IMR-90 (cell line): ENCODE measurements at regions not wholly inside any gene's neighbourhood (a gene's known extent, or its start where the extent isn't known, plus 50 kb on each side); places are given as distances from the start of the nearest gene placed in this dataset.

Source experiments
- ATAC-seq: fragments of 200-7000 bp; cut with Tn5 transposase; 2 replicates; pipeline ENCODE4 v1.9.1; 2020; ENCODE audit warnings: low read depth, mild to moderate bottlenecking, moderate library complexity
- BruUV-seq: library from RNA; stranded (reverse); fragments of 400-500 nt; replicated peaks from 2 replicates; lab custom pipeline; 2021; lab: Mats Ljungman, UMichigan
- CTCF ChIA-PET: fragments of 300-600 bp; formaldehyde crosslinking; extraction: SDS; loops from one replicate; lab custom pipeline; 2021; ENCODE audit warnings: antibody characterized with exemption; lab: Yijun Ruan, JAX
- POLR2A ChIA-PET: fragments of 300-600 bp; sonication (Branson Sonifier 250); formaldehyde crosslinking; loops from one replicate; lab custom pipeline; 2022; ENCODE audit warnings: antibody characterized with exemption; ENCODE audit not compliant: unreplicated experiment; lab: Charles Lee
- DNase-seq: peaks from one replicate; pipeline ENCODE4 v3.0.0; 2013
- H2AFZ ChIP-seq: replicated peaks from 2 replicates; pipeline ENCODE3; 2013; ENCODE audit warnings: low read length, mild to moderate bottlenecking; ENCODE audit not compliant: poor library complexity
- H2AK5ac ChIP-seq: 2 replicates; pipeline ENCODE4 v1.6.1; 2013; ENCODE audit warnings: low read depth, low read length, inconsistent platforms
- H2AK9ac ChIP-seq: replicated peaks from 2 replicates; pipeline ENCODE3; 2013; ENCODE audit warnings: mild to moderate bottlenecking, low read depth, low read length, moderate library complexity; ENCODE audit not compliant: poor library complexity
- H2BK120ac ChIP-seq: 2 replicates; pipeline ENCODE4 v1.6.1; 2013; ENCODE audit warnings: low read depth, low read length, inconsistent platforms
- H2BK15ac ChIP-seq: 3 replicates; pipeline ENCODE4 v1.6.1; 2013; ENCODE audit warnings: low read depth, low read length, inconsistent platforms
- H2BK20ac ChIP-seq: 2 replicates; pipeline ENCODE4 v1.6.1; 2013; ENCODE audit warnings: low read depth, mild to moderate bottlenecking, inconsistent platforms, low read length, moderate library complexity
- H2BK5ac ChIP-seq: 2 replicates; pipeline ENCODE4 v1.6.1; 2013; ENCODE audit warnings: mild to moderate bottlenecking, low read depth, low read length, inconsistent platforms; ENCODE audit not compliant: poor library complexity, severe bottlenecking
- H3K14ac ChIP-seq: replicated peaks from 2 replicates; pipeline ENCODE4 v1.6.1; 2013; ENCODE audit warnings: low read depth, low read length, inconsistent platforms
- H3K18ac ChIP-seq: 2 replicates; pipeline ENCODE4 v1.6.1; 2013; ENCODE audit warnings: low read depth, low read length, control low read depth
- H3K23ac ChIP-seq: 2 replicates; pipeline ENCODE4 v1.6.1; 2013; ENCODE audit warnings: low read depth, low read length, inconsistent platforms
- H3K27ac ChIP-seq: 2 replicates; pipeline ENCODE4 v1.5.1; 2013; ENCODE audit warnings: mild to moderate bottlenecking, control low read depth, low read length; ENCODE audit not compliant: insufficient read depth
- H3K27me3 ChIP-seq: 2 replicates; pipeline ENCODE4 v1.6.1; 2013; ENCODE audit warnings: low read length; ENCODE audit not compliant: control insufficient read depth, insufficient read depth
- H3K36me3 ChIP-seq: 2 replicates; pipeline ENCODE4 v1.6.1; 2013; ENCODE audit warnings: low read length, mixed read lengths; ENCODE audit not compliant: control insufficient read depth, insufficient read depth
- H3K4ac ChIP-seq: 2 replicates; pipeline ENCODE4 v1.6.1; 2013; ENCODE audit warnings: low read depth, low read length, inconsistent platforms
- H3K4me1 ChIP-seq: 2 replicates; pipeline ENCODE4 v1.6.1; 2013; ENCODE audit warnings: low read length, mixed read lengths; ENCODE audit not compliant: control insufficient read depth, insufficient read depth
- H3K4me2 ChIP-seq: 2 replicates; pipeline ENCODE4 v1.6.1; 2013; ENCODE audit warnings: low read depth, mild to moderate bottlenecking, control low read depth, low read length, moderate library complexity
- H3K4me3 ChIP-seq: 2 replicates; pipeline ENCODE4 v1.5.1; 2013; ENCODE audit warnings: low read depth, mild to moderate bottlenecking, control low read depth, low read length, moderate library complexity; ENCODE audit not compliant: insufficient read depth
- H3K56ac ChIP-seq: 2 replicates; pipeline ENCODE4 v1.6.1; 2013; ENCODE audit warnings: low read length, inconsistent platforms; ENCODE audit not compliant: insufficient read depth; ENCODE audit errors: extremely low read depth
- H3K79me1 ChIP-seq, 2 experiments: 2 replicates each; pipeline ENCODE4 v1.6.1; 2013; ENCODE audit warnings: low read length in 2 of 2, inconsistent platforms in 1 of 2, low read depth in 1 of 2
- H3K9ac ChIP-seq: 2 replicates; pipeline ENCODE4 v1.6.1; 2013; ENCODE audit warnings: low read depth, low read length, control low read depth
- H3K9me1 ChIP-seq: 2 replicates; pipeline ENCODE4 v1.6.1; 2013; ENCODE audit warnings: low read length, inconsistent platforms; ENCODE audit not compliant: insufficient read depth
- H3K9me3 ChIP-seq: 2 replicates; pipeline ENCODE4 v1.6.1; 2013; ENCODE audit warnings: low read length; ENCODE audit not compliant: control insufficient read depth, insufficient read depth
- H4K20me1 ChIP-seq: 2 replicates; pipeline ENCODE4 v1.6.1; 2013; ENCODE audit warnings: low read length, inconsistent platforms; ENCODE audit not compliant: insufficient read depth
- H4K5ac ChIP-seq: 2 replicates; pipeline ENCODE4 v1.6.1; 2013; ENCODE audit warnings: mild to moderate bottlenecking, low read depth, low read length, control low read depth
- H4K8ac ChIP-seq, 2 experiments: 2 replicates each; pipeline ENCODE4 v1.6.1; 2013; ENCODE audit warnings: low read depth in 2 of 2, low read length in 2 of 2, control low read depth in 1 of 2, inconsistent platforms in 1 of 2
- H4K91ac ChIP-seq: 2 replicates; pipeline ENCODE4 v1.6.1; 2013; ENCODE audit warnings: low read depth, low read length, inconsistent platforms; ENCODE audit not compliant: insufficient read depth
- CEBPB ChIP-seq: IDR thresholded peaks from 2 replicates; pipeline ENCODE4 v1.6.1; 2012; ENCODE audit warnings: low read depth, low read length, improper control_type of control experiment
- MAFK ChIP-seq: IDR thresholded peaks from 2 replicates; pipeline ENCODE4 v1.6.1; 2012; ENCODE audit warnings: low read depth, low read length, improper control_type of control experiment
- SMC3 ChIP-seq: fragments of 150-350 bp; IDR thresholded peaks from 2 replicates; pipeline ENCODE4 v1.6.1; 2016; ENCODE audit warnings: low read depth, mild to moderate bottlenecking, antibody characterized with exemption, low read length, moderate library complexity
- USF2 ChIP-seq: fragments of 150-350 bp; IDR thresholded peaks from 2 replicates; pipeline ENCODE4 v1.6.1; 2017; ENCODE audit warnings: mild to moderate bottlenecking, antibody characterized with exemption, low read length, low read depth
- WGBS, 2 experiments: methylation state at CpG; one replicate each; pipeline versions ENCODE4 v1.1.5 to v1.1.7; 2013; ENCODE audit warnings: missing lambda C conversion rate in 2 of 2; ENCODE audit not compliant: insufficient read length in 1 of 2; ENCODE audit errors: extremely low coverage in 2 of 2; 5-methylcytosine and 5-hydroxymethylcytosine counted together
- dilution Hi-C: fragments of 300-500 bp; cut with HindIII; formaldehyde crosslinking; loops from one replicate; pipeline ENCODE4 v1.14.3; 2018; ENCODE audit warnings: low sequenced_read_pairs; ENCODE audit not compliant: unreplicated experiment
- in situ Hi-C: fragments of 300-500 bp; cut with MboI; formaldehyde crosslinking; loops from 3 replicates; pipeline ENCODE4 v1.14.3; 2019; ENCODE audit warnings: low sequenced_read_pairs, inconsistent platforms, mixed read lengths
- intact Hi-C: fragments of 100-400 bp; cut with micrococcal nuclease; formaldehyde crosslinking; loops from 2 replicates; pipeline ENCODE4 v1.10.0; 2022

GRCh38 chr18:71798986-71799673 is 745.0 kb downstream of the CBLN2 start:
- H4K20me1 ChIP-seq: no peaks in the 10 kb centered on the region
- no peaks in the 10 kb centered on the region for H3K4me1 ChIP-seq
- DNase-seq (peak; percentile 77), ATAC-seq (no peak)
- no peak overlapping the region for H3K9ac ChIP-seq
- POLR2A ChIA-PET: no interaction called here
- H3K9me3 ChIP-seq: peaks cover 3% of the 10 kb centered on the region; the same call in 1 of the 2 replicates
- no peak overlapping the region for H4K5ac ChIP-seq
- no peak overlapping the region for H3K4me3 ChIP-seq
- 0% methylated on average over 1 of the region's 6 CpGs; no CpG with 5 or more reads in 1 of the 2 experiments for WGBS, 2 experiments
- BruUV-seq: no TSS peak
- no peaks in the 10 kb centered on the region for H3K27me3 ChIP-seq
- H3K4ac ChIP-seq: no peak overlapping the region
- no peaks in the 10 kb centered on the region for H3K79me1 ChIP-seq
- no peak overlapping the region for H2BK5ac ChIP-seq
- H2AK5ac ChIP-seq: no peak overlapping the region
- no peak overlapping the region for H2BK15ac ChIP-seq
- H4K8ac ChIP-seq: no peak overlapping the region
- H4K91ac ChIP-seq: no peak overlapping the region
- H3K9me1 ChIP-seq: no peaks in the 10 kb centered on the region
- dilution Hi-C loops: no loop called here
- H3K14ac ChIP-seq: no peak overlapping the region
- CTCF ChIA-PET: no interaction called here
- in situ Hi-C loops: no loop called here
- H2AFZ ChIP-seq: no peak overlapping the region
- no peak overlapping the region for H2BK20ac ChIP-seq
- no peak overlapping the region for H3K27ac ChIP-seq
- no peak overlapping the region for H3K56ac ChIP-seq
- no peak overlapping the region for H3K18ac ChIP-seq
- TF ChIP-seq USF2: no peak
- TF ChIP-seq MAFK: peak; percentile 57; the same call in 1 of the 2 replicates
- TF ChIP-seq CEBPB: peak; percentile 39; the same call in 1 of the 2 replicates
- TF ChIP-seq SMC3: no peak
- H3K4me2 ChIP-seq: no peak overlapping the region
- H3K36me3 ChIP-seq: no peaks in the 10 kb centered on the region
- H2BK120ac ChIP-seq: no peak overlapping the region
- H3K23ac ChIP-seq: no peak overlapping the region
- intact Hi-C loops: no loop called here
- no peak overlapping the region for H2AK9ac ChIP-seq
